ENCODE measurements at regions not wholly inside any gene's neighbourhood (a gene's known extent, or its start where the extent isn't known, plus 50 kb on each side); places are given as distances from the start of the nearest gene placed in this dataset.

DNA sequence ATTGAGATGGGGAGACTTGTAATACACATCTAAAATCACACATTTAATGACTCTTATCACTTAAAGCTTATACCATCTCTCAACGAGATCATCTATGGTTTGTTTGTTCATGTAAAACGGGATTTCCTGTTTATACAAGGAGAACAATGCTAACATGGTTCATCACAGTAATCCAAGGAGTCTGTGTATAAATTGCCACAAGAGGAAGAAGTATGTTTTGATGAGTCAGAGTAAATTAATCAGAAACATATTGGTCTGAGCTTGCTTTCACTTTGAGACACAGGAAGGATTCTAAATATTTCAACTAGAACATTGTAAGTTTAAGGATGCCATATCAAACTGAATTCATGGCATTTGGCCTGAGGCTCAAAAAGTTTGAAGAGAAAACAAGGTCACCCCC lies 594.1 kb downstream of the GLUD2 start:
- no peak for TF ChIP-seq POLR2AphosphoS5 (IDR thresholded peaks at IDR 0.05; ENCODE audit: low read depth, low read length)
- no peak for TF ChIP-seq POLR2A (IDR thresholded peaks at IDR 0.05; ENCODE audit: low read depth, low read length)
- TF ChIP-seq PAX5 (IDR thresholded peaks at IDR 0.05; ENCODE audit: insufficient read depth, low read length, severe bottlenecking) = no peak
- TF ChIP-seq TAF1 (IDR thresholded peaks at IDR 0.05; ENCODE audit: low read depth, low read length) = no peak
- no peak for TF ChIP-seq POU2F2 (IDR thresholded peaks at IDR 0.05; ENCODE audit: low read depth, low read length)
- TF ChIP-seq SPI1 (IDR thresholded peaks at IDR 0.05; ENCODE audit: low read depth, low read length) = no peak
